ENCODE measurements at regions not wholly inside any gene's neighbourhood (a gene's known extent, or its start where the extent isn't known, plus 50 kb on each side); places are given as distances from the start of the nearest gene placed in this dataset.

DNA sequence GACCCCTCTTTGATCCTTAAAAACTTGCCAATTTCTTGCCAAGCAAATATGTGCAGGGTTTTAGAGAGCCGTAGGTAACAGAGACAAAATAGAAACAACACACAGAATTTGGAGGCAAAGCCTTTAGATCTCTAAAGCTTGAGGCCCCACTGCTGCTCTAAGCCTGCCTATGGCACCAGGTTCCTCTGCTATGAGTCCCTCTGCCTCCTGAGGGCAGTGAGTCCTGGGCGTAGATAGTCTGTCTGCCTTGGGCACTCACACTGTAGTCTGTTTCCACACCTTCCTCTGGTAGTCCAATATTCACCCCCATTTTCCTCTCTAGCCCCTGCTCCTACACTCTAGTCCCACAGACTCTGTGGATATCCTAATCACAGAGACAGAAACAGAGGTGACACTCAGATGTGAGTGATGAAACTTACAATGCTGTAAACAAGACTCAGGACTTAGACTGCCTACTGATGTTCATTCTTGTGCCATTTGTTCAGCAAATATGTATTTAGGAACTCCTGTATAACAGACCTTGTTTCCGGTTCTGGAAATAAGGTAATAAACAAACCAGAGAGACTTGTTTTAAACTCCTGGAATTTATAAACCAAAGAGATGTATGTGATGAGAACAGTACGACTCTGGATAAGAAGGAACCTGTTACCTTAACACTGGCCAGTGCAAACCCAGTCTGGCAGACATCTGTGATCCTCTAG lies 153.3 kb upstream of the PRSS1 start:
- Histone ChIP-seq H3K4me3 (ENCODE audit: low read length) (no peak overlapping the region), H3K36me3 (ENCODE audit: control insufficient read depth, insufficient read depth, low read length) (no peaks in the 10 kb centered on the region), H3K4me1 (ENCODE audit: control insufficient read depth, insufficient read depth, low read length) (no peaks in the 10 kb centered on the region), H3K9ac (ENCODE audit: low read length) (no peak overlapping the region), H3K27me3 (ENCODE audit: control insufficient read depth, insufficient read depth, low read length) (no peaks in the 10 kb centered on the region), H3K9me3 (ENCODE audit: control insufficient read depth, low read length) (no peaks in the 10 kb centered on the region)

DNA sequence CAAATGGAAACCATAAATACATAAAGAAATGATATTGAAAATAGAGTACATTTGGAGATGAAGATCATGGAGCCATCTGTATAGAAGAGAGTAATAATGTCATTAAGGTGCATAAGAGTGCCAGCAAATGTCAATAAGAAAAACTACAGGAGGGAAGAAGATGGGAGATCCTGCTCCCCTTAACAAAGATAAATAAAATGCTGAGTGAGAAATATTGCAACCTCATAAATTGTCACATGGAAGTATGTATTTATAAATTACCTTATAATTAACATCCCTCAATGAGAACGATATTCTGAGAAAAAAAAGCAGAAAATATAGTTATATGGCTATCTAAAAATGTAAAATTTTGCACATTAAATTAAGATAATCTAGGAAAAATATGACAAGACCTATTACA lies 155.2 kb upstream of the PRSS1 start:
- no peaks in the 10 kb centered on the region for H3K9me3 ChIP-seq (ENCODE audit: control insufficient read depth, low read length)
- H3K4me1 ChIP-seq (ENCODE audit: control insufficient read depth, insufficient read depth, low read length): no peaks in the 10 kb centered on the region
- H3K27me3 ChIP-seq (ENCODE audit: control insufficient read depth, insufficient read depth, low read length): no peaks in the 10 kb centered on the region
- no peak overlapping the region for H3K4me3 ChIP-seq (ENCODE audit: low read length)
- H3K9ac ChIP-seq (ENCODE audit: low read length): no peak overlapping the region
- H3K36me3 ChIP-seq (ENCODE audit: control insufficient read depth, insufficient read depth, low read length): no peaks in the 10 kb centered on the region

DNA sequence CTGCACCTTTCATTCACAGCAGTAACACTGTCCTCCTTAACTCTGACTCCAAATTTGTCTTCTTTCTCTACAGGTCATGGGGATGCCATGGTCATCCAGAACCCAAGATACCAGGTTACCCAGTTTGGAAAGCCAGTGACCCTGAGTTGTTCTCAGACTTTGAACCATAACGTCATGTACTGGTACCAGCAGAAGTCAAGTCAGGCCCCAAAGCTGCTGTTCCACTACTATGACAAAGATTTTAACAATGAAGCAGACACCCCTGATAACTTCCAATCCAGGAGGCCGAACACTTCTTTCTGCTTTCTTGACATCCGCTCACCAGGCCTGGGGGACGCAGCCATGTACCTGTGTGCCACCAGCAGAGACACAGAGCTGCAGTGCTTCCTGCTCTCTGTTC lies 156.2 kb upstream of the PRSS1 start:
- Histone ChIP-seq H3K9me3 (ENCODE audit: control insufficient read depth, low read length) (no peaks in the 10 kb centered on the region), H3K9ac (ENCODE audit: low read length) (no peak overlapping the region), H3K4me3 (ENCODE audit: low read length) (no peak overlapping the region), H3K27me3 (ENCODE audit: control insufficient read depth, insufficient read depth, low read length) (no peaks in the 10 kb centered on the region), H3K36me3 (ENCODE audit: control insufficient read depth, insufficient read depth, low read length) (no peaks in the 10 kb centered on the region), H3K4me1 (ENCODE audit: control insufficient read depth, insufficient read depth, low read length) (no peaks in the 10 kb centered on the region)

DNA sequence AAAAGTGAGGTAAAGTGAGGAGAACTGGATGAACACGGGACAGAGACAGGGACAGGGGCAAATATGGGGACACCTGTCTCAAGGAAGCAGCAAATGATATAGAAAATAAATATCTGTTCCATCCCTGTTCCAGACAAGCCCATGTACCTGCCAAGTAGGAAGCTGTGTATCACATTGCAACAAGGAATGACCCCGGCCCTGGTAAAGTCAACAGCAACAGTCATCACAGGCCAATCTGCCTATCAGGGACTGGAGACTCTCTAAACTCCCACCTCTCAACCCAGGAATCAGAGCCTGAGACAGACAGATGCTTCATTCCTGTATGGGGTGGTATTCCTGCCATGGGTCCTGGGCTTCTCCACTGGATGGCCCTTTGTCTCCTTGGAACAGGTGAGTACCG lies 156.6 kb upstream of the PRSS1 start:
- no peaks in the 10 kb centered on the region for H3K36me3 ChIP-seq (ENCODE audit: control insufficient read depth, insufficient read depth, low read length)
- no peaks in the 10 kb centered on the region for H3K4me1 ChIP-seq (ENCODE audit: control insufficient read depth, insufficient read depth, low read length)
- no peak overlapping the region for H3K4me3 ChIP-seq (ENCODE audit: low read length)
- no peaks in the 10 kb centered on the region for H3K27me3 ChIP-seq (ENCODE audit: control insufficient read depth, insufficient read depth, low read length)
- H3K9ac ChIP-seq (ENCODE audit: low read length): no peak overlapping the region
- no peaks in the 10 kb centered on the region for H3K9me3 ChIP-seq (ENCODE audit: control insufficient read depth, low read length)

DNA sequence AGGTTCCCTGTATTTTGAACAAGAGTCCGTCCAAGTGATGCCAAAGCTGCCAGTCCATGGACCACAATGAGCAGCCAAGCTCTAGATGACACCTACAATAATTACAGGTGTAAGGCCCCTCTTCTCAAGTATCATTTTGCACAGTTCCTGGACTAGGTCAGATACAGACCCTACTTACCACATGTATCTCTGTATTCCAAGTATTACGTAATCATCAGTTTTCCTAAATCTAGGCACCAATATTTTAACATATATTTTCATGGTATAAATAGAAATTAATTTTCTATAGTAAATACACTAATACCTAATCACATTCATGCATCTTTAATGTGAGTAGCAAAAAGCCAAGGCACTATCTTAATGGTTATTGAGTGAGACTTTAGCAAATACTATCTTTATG lies 157.0 kb upstream of the PRSS1 start:
- no peak overlapping the region for H3K4me3 ChIP-seq (ENCODE audit: low read length)
- H3K36me3 ChIP-seq (ENCODE audit: control insufficient read depth, insufficient read depth, low read length): no peaks in the 10 kb centered on the region
- H3K27me3 ChIP-seq (ENCODE audit: control insufficient read depth, insufficient read depth, low read length): no peaks in the 10 kb centered on the region
- H3K4me1 ChIP-seq (ENCODE audit: control insufficient read depth, insufficient read depth, low read length): no peaks in the 10 kb centered on the region
- no peaks in the 10 kb centered on the region for H3K9me3 ChIP-seq (ENCODE audit: control insufficient read depth, low read length)
- H3K9ac ChIP-seq (ENCODE audit: low read length): no peak overlapping the region

DNA sequence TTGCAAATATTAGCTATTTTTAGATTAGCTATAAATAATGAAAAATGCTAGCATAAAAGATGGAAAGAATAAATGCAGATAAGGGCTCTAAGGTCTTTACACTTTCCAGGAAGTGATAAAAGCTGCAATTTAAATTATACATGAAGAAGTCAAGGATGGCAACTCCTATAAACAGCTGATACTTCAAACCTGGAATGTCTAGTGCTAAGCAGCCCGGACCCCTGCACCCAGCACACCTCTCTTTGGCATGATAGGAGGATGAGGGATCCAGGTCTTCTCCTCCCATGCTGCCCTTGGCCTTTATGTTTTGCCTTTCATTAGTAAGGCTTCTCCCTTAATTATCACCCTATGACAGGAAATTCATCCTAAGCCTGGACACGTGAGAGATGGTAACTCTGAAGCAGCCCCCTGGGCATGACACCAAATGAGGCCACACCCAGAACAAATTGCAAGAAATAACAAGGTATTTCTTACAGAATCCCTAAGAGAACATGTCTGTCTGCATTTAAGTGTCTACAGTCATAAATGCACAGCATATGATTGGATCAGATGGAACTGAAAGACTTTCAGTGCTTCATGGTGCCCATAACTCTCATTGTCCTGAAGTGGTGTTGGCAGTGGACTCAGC lies 158.3 kb upstream of the PRSS1 start:
- no peak overlapping the region for H3K4me3 ChIP-seq (ENCODE audit: low read length)
- no peaks in the 10 kb centered on the region for H3K36me3 ChIP-seq (ENCODE audit: control insufficient read depth, insufficient read depth, low read length)
- no peaks in the 10 kb centered on the region for H3K9me3 ChIP-seq (ENCODE audit: control insufficient read depth, low read length)
- H3K9ac ChIP-seq (ENCODE audit: low read length): no peak overlapping the region
- no peaks in the 10 kb centered on the region for H3K4me1 ChIP-seq (ENCODE audit: control insufficient read depth, insufficient read depth, low read length)
- no peaks in the 10 kb centered on the region for H3K27me3 ChIP-seq (ENCODE audit: control insufficient read depth, insufficient read depth, low read length)

DNA sequence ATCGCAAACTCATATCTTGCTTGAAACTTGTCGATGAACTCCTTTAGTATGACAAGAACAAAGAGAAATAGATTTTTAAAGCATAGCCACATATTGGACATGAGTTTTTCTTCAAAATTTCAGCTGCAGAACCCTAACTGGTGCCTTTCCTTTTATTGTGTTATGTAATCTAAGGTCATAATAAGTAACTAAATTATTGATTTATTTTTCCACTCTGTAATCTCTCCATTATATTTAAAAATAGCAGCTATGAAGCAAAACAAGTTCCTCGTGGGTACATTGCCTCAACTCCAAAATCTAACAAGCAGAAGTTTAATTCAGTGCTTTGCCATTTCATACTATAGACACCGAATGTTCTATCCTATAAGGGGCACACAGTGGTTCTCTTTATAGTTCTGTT lies 159.2 kb upstream of the PRSS1 start:
- no peaks in the 10 kb centered on the region for H3K27me3 ChIP-seq (ENCODE audit: control insufficient read depth, insufficient read depth, low read length)
- no peak overlapping the region for H3K9ac ChIP-seq (ENCODE audit: low read length)
- no peaks in the 10 kb centered on the region for H3K4me1 ChIP-seq (ENCODE audit: control insufficient read depth, insufficient read depth, low read length)
- H3K36me3 ChIP-seq (ENCODE audit: control insufficient read depth, insufficient read depth, low read length): no peaks in the 10 kb centered on the region
- no peaks in the 10 kb centered on the region for H3K9me3 ChIP-seq (ENCODE audit: control insufficient read depth, low read length)
- no peak overlapping the region for H3K4me3 ChIP-seq (ENCODE audit: low read length)

DNA sequence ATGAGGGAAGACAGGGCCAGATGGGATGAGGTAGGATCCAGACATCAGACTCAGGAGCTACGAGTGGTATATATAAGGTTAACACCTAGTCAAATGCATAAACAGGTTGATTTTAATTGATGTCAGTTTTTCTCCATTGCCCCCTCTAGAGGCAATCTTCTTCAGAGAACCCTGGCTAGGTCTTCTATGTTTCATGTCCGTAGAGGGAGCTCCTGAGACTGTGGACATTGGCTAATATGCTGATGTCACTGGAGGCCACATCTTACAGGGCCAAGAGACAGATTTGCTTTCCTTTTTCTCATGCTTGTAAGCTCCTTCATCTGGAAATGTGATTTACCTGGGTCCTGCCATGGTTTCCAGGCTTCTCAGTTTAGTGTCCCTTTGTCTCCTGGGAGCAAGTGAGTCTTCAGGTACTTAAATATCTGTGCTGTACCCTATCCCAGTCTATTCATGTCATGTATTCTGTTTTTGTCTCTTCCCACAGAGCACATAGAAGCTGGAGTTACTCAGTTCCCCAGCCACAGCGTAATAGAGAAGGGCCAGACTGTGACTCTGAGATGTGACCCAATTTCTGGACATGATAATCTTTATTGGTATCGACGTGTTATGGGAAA lies 161.6 kb upstream of the PRSS1 start:
- H3K36me3 ChIP-seq (ENCODE audit: control insufficient read depth, insufficient read depth, low read length): no peaks in the 10 kb centered on the region
- H3K9me3 ChIP-seq (ENCODE audit: control insufficient read depth, low read length): no peaks in the 10 kb centered on the region
- no peaks in the 10 kb centered on the region for H3K4me1 ChIP-seq (ENCODE audit: control insufficient read depth, insufficient read depth, low read length)
- H3K4me3 ChIP-seq (ENCODE audit: low read length): no peak overlapping the region
- H3K9ac ChIP-seq (ENCODE audit: low read length): no peak overlapping the region
- H3K27me3 ChIP-seq (ENCODE audit: control insufficient read depth, insufficient read depth, low read length): no peaks in the 10 kb centered on the region

DNA sequence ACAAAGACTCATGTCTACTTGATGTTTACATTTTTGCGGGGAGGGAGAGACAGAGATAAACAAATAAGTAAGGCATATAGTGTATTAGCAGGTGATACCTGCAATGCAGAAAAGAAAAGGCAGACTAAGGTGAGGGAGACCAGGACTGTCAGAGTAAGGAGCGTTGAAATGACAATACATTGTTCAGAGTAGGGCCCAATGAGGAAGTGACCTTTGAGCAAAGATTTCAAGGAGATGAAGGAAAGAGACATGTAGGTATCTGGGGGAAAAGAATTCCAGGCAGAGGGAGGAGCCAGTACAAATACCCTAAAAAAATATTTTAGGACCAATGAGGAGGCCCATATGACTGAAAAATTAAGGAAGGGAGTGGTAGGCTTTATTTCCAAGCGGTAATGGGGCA lies 162.7 kb upstream of the PRSS1 start:
- no peaks in the 10 kb centered on the region for H3K4me1 ChIP-seq (ENCODE audit: control insufficient read depth, insufficient read depth, low read length)
- no peaks in the 10 kb centered on the region for H3K9me3 ChIP-seq (ENCODE audit: control insufficient read depth, low read length)
- no peak overlapping the region for H3K9ac ChIP-seq (ENCODE audit: low read length)
- H3K36me3 ChIP-seq (ENCODE audit: control insufficient read depth, insufficient read depth, low read length): no peaks in the 10 kb centered on the region
- H3K4me3 ChIP-seq (ENCODE audit: low read length): no peak overlapping the region
- H3K27me3 ChIP-seq (ENCODE audit: control insufficient read depth, insufficient read depth, low read length): no peaks in the 10 kb centered on the region

DNA sequence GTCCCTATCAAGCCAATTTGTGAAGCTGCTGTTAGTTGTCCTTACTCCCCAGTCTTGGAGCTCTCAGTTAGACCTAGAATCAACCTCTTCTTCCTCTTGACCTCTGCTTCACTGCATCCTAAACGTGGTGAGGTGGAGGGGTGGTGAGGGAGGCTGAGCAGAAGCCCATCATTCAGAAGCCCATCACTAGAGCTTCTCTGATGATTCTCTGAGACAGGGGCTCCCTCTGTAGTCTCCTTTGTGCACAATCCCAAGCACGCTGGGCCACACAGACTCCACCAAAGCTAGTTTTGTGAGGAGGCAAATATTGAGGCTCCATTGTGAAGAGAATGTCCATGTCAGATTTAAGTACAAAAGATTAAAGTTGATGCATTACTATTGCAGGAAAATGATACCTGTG lies 163.8 kb upstream of the PRSS1 start:
- H3K27me3 ChIP-seq (ENCODE audit: control insufficient read depth, insufficient read depth, low read length): no peaks in the 10 kb centered on the region
- no peak overlapping the region for H3K4me3 ChIP-seq (ENCODE audit: low read length)
- H3K4me1 ChIP-seq (ENCODE audit: control insufficient read depth, insufficient read depth, low read length): no peaks in the 10 kb centered on the region
- no peaks in the 10 kb centered on the region for H3K36me3 ChIP-seq (ENCODE audit: control insufficient read depth, insufficient read depth, low read length)
- no peaks in the 10 kb centered on the region for H3K9me3 ChIP-seq (ENCODE audit: control insufficient read depth, low read length)
- H3K9ac ChIP-seq (ENCODE audit: low read length): no peak overlapping the region

DNA sequence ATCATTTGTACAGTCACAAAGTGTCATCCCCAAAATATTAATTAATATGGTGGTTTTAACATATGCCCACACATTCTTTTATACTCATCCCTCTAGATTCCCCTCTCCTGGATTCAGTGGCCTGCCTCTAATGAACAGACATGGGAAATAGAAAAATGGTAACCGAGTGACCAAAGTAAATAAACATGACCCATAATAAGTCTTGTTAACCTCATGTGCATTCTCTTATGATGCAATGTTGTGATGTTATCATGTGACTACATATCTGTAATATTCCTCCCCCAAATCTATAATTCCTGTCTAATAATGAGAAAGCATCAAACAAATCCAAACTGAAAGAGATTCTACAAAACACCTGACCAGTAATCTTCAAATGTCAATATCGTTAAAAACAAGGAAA lies 164.5 kb upstream of the PRSS1 start:
- H3K27me3 ChIP-seq (ENCODE audit: control insufficient read depth, insufficient read depth, low read length): no peaks in the 10 kb centered on the region
- no peak overlapping the region for H3K9ac ChIP-seq (ENCODE audit: low read length)
- H3K9me3 ChIP-seq (ENCODE audit: control insufficient read depth, low read length): no peaks in the 10 kb centered on the region
- no peaks in the 10 kb centered on the region for H3K4me1 ChIP-seq (ENCODE audit: control insufficient read depth, insufficient read depth, low read length)
- H3K4me3 ChIP-seq (ENCODE audit: low read length): no peak overlapping the region
- H3K36me3 ChIP-seq (ENCODE audit: control insufficient read depth, insufficient read depth, low read length): no peaks in the 10 kb centered on the region

DNA sequence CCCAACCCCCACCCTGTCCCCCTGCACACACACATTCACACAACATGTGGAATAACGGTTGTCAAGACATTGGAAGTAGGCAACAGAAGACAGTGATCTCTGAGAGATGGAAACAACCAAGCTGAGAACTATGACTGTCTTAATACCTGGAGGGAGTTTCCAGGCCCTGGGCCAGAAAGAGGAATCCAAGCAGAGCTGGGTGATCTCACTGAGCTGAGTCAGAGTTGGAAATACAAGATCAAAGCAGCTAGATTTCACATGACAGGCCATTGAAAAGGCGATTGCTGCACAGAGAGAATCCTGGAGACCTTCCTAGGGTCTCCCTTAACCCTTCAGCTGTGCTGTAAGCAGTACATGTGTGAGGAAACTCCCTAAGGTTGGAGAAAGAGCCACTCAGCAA lies 165.8 kb upstream of the PRSS1 start:
- no peaks in the 10 kb centered on the region for H3K4me1 ChIP-seq (ENCODE audit: control insufficient read depth, insufficient read depth, low read length)
- no peaks in the 10 kb centered on the region for H3K27me3 ChIP-seq (ENCODE audit: control insufficient read depth, insufficient read depth, low read length)
- no peaks in the 10 kb centered on the region for H3K36me3 ChIP-seq (ENCODE audit: control insufficient read depth, insufficient read depth, low read length)
- no peak overlapping the region for H3K9ac ChIP-seq (ENCODE audit: low read length)
- H3K9me3 ChIP-seq (ENCODE audit: control insufficient read depth, low read length): no peaks in the 10 kb centered on the region
- no peak overlapping the region for H3K4me3 ChIP-seq (ENCODE audit: low read length)
